Adrenal gland (tissue), 9 donors: ENCODE measurements at regions not wholly inside any gene's neighbourhood (a gene's known extent, or its start where the extent isn't known, plus 50 kb on each side); places are given as distances from the start of the nearest gene placed in this dataset.

Source experiments
- DNase-seq, 7 donors: peaks; one replicate each; pipeline ENCODE4 v3.0.0-alpha.2; 2019 to 2020
- H3K27ac ChIP-seq, 5 donors: fragments of 200-600 bp; sonication (generic) in 4 of 5; 1 replicate in 3 of 5; 2 replicates in 2 of 5; pipeline versions ENCODE4 v1.5.1 to v1.8.0; 2016 to 2020; ENCODE audit warnings: mild to moderate bottlenecking in 1 of 5
- H3K27me3 ChIP-seq: fragments of 200-600 bp; 2 replicates; pipeline ENCODE4 v1.8.0; 2021
- H3K36me3 ChIP-seq, 2 donors: fragments of 200-600 bp; replicated peaks in 1 of 2; 1 replicate in 1 of 2; 2 replicates in 1 of 2; pipeline versions ENCODE4 v1.5.1 to v1.8.0; 2018 to 2022
- H3K4me1 ChIP-seq, 2 donors: fragments of 200-600 bp; replicated peaks in 1 of 2; 1 replicate in 1 of 2; 2 replicates in 1 of 2; pipeline versions ENCODE4 v1.5.1 to v1.8.0; 2018 to 2021
- H3K4me3 ChIP-seq, 4 donors: fragments of 200-600 bp; sonication (generic) in 3 of 4; one replicate each; pipeline ENCODE4 v1.5.1; 2016 to 2018
- H3K9me3 ChIP-seq, 3 donors: fragments of 200-600 bp; sonication (generic) in 1 of 3; replicated peaks in 1 of 3; 1 replicate in 2 of 3; 2 replicates in 1 of 3; pipeline versions ENCODE4 v1.5.1 to v1.8.0; 2016 to 2021
- POLR2A ChIP-seq, 2 donors: fragments of 450-650 bp; IDR thresholded peaks; one replicate each; pipeline ENCODE4 v1.6.1; 2017; ENCODE audit warnings: antibody characterized with exemption in 2 of 2, mild to moderate bottlenecking in 2 of 2, moderate library complexity in 1 of 2
- WGBS, 4 donors: extraction: QIAGEN DNeasy Blood & Tissue Kit in 2 of 4; methylation state at CpG; one replicate each; pipeline versions ENCODE4 v1.1.5 to v1.1.7; 2013 to 2017; 5-methylcytosine and 5-hydroxymethylcytosine counted together
- intact Hi-C, 2 donors: fragments of 100-400 bp; cut with DNase I; formaldehyde crosslinking; loops; one replicate each; pipeline versions ENCODE4 v1.14.1 to v1.15.0; 2022 to 2023
- TF ChIP-seq, protein P1 (sequence below), 6 experiments: fragments of 450-650 bp in 4 of 6; fragments of 200-600 bp in 2 of 6; sonication (generic) in 1 of 6; IDR thresholded peaks; 1 replicate in 5 of 6; 2 replicates in 1 of 6; pipeline versions ENCODE4 v1.5.1 to v1.8.0; 2016 to 2021; ENCODE audit warnings: antibody characterized with exemption in 6 of 6, mild to moderate bottlenecking in 2 of 6, moderate library complexity in 1 of 6
- donor health status: healthy with polysubstance abuse.
- donor health status: Bipolar disorder and iron deficiency.
- donor health status: DM: yes; HTN: yes; CAD: no.
- donor health status: DM: no; HTN: no; CAD: no.
- donor health status: DM: no; HTN: no; CAD: no.

DNA sequence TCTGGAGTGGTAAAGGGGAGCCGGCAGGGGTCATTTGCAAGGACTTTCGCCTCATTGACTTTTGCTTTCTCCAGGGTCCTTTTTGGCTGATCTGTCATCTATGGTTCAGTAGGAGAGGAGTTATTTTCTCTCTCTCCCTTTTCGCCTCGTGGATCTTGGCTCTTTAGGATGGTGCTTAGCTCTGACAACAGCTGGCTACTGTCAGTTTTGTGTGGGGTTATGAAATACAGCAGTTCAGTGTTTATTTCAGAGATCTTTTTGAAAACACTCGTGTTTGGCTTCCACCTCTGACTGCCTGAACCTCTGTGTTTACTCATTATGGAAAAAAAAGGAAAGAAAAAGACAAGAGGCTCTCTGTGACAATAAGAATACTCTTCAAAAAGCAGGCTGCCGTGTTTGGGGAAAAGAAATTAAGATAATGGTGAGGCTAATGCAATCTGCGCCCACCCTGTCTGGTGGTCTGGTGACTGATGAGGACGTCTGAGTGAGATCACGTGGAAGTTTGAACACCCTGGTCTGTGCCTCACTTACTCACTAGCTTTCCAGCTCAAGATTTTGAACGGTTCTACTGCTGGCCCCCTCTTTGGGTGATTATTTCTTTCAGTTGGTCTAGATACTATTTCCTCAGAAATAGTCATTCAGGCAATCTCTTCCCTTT is 567.7 kb downstream of the CAAP1 start:
- no peak overlapping the region for H3K4me3 ChIP-seq
- intact Hi-C loops, result loop anchor here (5.0 to 10.0 kb wide), 2 partner anchors 360 to 363 kb away; no protein-coding TSS in a partner anchor
- no peaks in the 10 kb centered on the region for H3K4me1 ChIP-seq
- WGBS, 4 donors, result 55 to 63% (median 60%) methylated on average over 10 of the region's 10 CpGs
- H3K27me3 ChIP-seq, result no peaks in the 10 kb centered on the region
- no peaks in the 10 kb centered on the region for H3K36me3 ChIP-seq
- DNase-seq, result no peak
- TF ChIP-seq POLR2A (IDR thresholded peaks at IDR 0.05), result no peak
- TF ChIP-seq, protein P1, sequence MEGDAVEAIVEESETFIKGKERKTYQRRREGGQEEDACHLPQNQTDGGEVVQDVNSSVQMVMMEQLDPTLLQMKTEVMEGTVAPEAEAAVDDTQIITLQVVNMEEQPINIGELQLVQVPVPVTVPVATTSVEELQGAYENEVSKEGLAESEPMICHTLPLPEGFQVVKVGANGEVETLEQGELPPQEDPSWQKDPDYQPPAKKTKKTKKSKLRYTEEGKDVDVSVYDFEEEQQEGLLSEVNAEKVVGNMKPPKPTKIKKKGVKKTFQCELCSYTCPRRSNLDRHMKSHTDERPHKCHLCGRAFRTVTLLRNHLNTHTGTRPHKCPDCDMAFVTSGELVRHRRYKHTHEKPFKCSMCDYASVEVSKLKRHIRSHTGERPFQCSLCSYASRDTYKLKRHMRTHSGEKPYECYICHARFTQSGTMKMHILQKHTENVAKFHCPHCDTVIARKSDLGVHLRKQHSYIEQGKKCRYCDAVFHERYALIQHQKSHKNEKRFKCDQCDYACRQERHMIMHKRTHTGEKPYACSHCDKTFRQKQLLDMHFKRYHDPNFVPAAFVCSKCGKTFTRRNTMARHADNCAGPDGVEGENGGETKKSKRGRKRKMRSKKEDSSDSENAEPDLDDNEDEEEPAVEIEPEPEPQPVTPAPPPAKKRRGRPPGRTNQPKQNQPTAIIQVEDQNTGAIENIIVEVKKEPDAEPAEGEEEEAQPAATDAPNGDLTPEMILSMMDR (IDR thresholded peaks at IDR 0.05), result no peak
- no peaks in the 10 kb centered on the region for H3K9me3 ChIP-seq
- H3K27ac ChIP-seq, result no peak overlapping the region

DNA sequence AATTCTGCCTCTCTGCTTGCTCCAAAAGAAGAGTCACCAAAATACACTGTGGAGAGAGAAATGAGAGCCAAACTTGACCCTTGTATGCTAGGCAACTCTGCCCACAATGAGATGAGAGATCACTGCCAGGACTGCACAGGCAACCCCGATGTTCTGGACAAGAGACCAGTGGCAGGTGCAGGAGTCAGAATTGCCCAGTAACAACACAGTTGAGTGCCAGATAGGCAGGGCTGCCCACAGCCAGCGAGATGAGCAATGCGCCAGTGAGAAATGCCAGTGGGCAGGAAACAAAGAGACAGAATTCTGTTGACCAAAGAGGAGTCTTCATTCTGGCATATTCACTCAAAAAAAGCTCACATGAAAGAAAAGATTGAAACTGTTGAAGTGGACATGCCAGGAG is 570.7 kb downstream of the CAAP1 start:
- intact Hi-C loops, result loop anchor here in 1 of 2 donors (10.0 kb wide), 1 partner anchor 357 kb away; no protein-coding TSS in a partner anchor
- H3K4me3 ChIP-seq, result no peak overlapping the region
- TF ChIP-seq, protein P1 (IDR thresholded peaks at IDR 0.05), result no peak
- no peak for TF ChIP-seq POLR2A (IDR thresholded peaks at IDR 0.05)
- H3K4me1 ChIP-seq, result no peaks in the 10 kb centered on the region
- H3K27me3 ChIP-seq, result no peaks in the 10 kb centered on the region
- DNase-seq, result no peak
- no peaks in the 10 kb centered on the region for H3K36me3 ChIP-seq
- H3K9me3 ChIP-seq, result no peaks in the 10 kb centered on the region
- no peak overlapping the region for H3K27ac ChIP-seq
- WGBS, 4 donors, result 78 to 95% (median 89%) methylated on average over 3 of the region's 3 CpGs

DNA sequence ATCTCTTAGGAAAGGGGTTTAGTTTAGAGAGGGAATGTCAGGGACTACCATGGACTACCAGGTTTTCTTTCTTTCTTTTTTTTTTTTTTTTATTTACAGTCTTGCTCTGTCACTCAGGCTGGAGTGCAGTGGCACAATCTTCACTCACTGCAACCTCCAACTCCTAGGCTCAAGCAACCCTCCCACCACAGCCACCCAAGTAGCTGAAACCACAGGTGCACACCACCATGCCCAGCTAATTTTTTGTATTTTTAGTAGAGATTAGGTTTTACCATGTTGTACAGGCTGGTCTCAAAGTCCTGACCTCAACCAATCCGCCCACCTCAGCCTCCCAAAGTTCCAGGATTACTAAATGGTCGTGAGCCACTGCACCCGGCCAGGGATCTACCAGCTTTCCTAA is 572.7 kb downstream of the CAAP1 start:
- TF ChIP-seq, protein P1 (IDR thresholded peaks at IDR 0.05), result no peak
- TF ChIP-seq POLR2A (IDR thresholded peaks at IDR 0.05), result no peak
- H3K4me3 ChIP-seq, result no peak overlapping the region
- WGBS, 4 donors, result 85 to 91% (median 87%) methylated on average over 3 of the region's 3 CpGs
- H3K27ac ChIP-seq, result no peak overlapping the region
- H3K27me3 ChIP-seq, result no peaks in the 10 kb centered on the region
- intact Hi-C loops, result loop anchor here in 1 of 2 donors (10.0 kb wide), 1 partner anchor 355 kb away; no protein-coding TSS in a partner anchor
- H3K9me3 ChIP-seq, result no peaks in the 10 kb centered on the region
- H3K4me1 ChIP-seq, result no peaks in the 10 kb centered on the region
- no peaks in the 10 kb centered on the region for H3K36me3 ChIP-seq
- DNase-seq, result no peak

DNA sequence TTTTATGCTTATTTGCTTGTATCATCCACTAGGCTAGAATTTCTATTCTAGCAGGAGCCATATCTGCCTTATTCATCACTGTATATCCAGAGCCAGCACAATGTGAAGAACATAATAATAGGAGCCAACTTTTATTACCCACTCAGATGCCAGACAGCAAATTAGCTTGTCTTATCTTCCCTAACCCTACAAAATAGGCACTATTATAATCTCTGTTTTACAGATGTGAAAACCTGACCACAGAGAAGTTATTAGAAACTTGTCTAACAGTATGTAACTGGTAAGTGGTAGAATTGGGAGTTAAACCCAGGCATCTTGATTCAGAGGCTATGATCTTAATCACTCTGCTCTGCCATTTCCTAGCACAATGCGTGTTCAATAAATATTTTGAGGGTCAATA is 579.5 kb downstream of the CAAP1 start:
- DNase-seq, result no peak
- Histone ChIP-seq H3K27me3 (no peaks in the 10 kb centered on the region), H3K27ac (no peak overlapping the region), H3K4me1 (no peaks in the 10 kb centered on the region), H3K4me3 (no peak overlapping the region), H3K36me3 (no peaks in the 10 kb centered on the region), H3K9me3 (no peaks in the 10 kb centered on the region)
- intact Hi-C loops, result no loop called here
- WGBS, 4 donors, result 75 to 87% (median 85%) methylated on average over 1 of the region's 1 CpG
- TF ChIP-seq POLR2A (IDR thresholded peaks at IDR 0.05), result no peak
- TF ChIP-seq, protein P1 (IDR thresholded peaks at IDR 0.05), result no peak
